ENCODE measurements at regions not wholly inside any gene's neighbourhood (a gene's known extent, or its start where the extent isn't known, plus 50 kb on each side); places are given as distances from the start of the nearest gene placed in this dataset.

- ChIA-PET POLR2A (no interaction called here), CTCF (no interaction called here)
- no peak for DNase-seq (ENCODE audit: low read depth)
- Histone ChIP-seq H3K36me3 (ENCODE audit: control insufficient read depth, insufficient read depth, low read length) (no peaks in the 10 kb centered on the region), H3K4me3 (ENCODE audit: low read depth, low read length) (no peak overlapping the region), H3K27me3 (ENCODE audit: control insufficient read depth, insufficient read depth, low read length) (no peaks in the 10 kb centered on the region)
- no peak for TF ChIP-seq CTCF (IDR thresholded peaks at IDR 0.05; ENCODE audit: insufficient read depth, low read depth, low read length)
Observed at GRCh38 chr9:22954550-22954949, 507.9 kb downstream of the DMRTA1 start.

- DNase-seq (ENCODE audit: low read depth) = no peak
- H3K36me3 ChIP-seq (ENCODE audit: control insufficient read depth, insufficient read depth, low read length) = no peaks in the 10 kb centered on the region
- no peak for TF ChIP-seq CTCF (IDR thresholded peaks at IDR 0.05; ENCODE audit: insufficient read depth, low read depth, low read length)
- no peaks in the 10 kb centered on the region for H3K27me3 ChIP-seq (ENCODE audit: control insufficient read depth, insufficient read depth, low read length)
- POLR2A ChIA-PET = no interaction called here
- CTCF ChIA-PET = no interaction called here
- H3K4me3 ChIP-seq (ENCODE audit: low read depth, low read length) = no peak overlapping the region
Observed at GRCh38 chr9:22954964-22955363, 508.3 kb downstream of the DMRTA1 start.

- H3K27me3 ChIP-seq (ENCODE audit: control insufficient read depth, insufficient read depth, low read length) = no peaks in the 10 kb centered on the region
- no peak overlapping the region for H3K4me3 ChIP-seq (ENCODE audit: low read depth, low read length)
- no peak for DNase-seq (ENCODE audit: low read depth)
- ChIA-PET POLR2A (no interaction called here), CTCF (no interaction called here)
- TF ChIP-seq CTCF (IDR thresholded peaks at IDR 0.05; ENCODE audit: insufficient read depth, low read depth, low read length) = no peak
- H3K36me3 ChIP-seq (ENCODE audit: control insufficient read depth, insufficient read depth, low read length) = no peaks in the 10 kb centered on the region
Observed at GRCh38 chr9:22969350-22969979, 522.8 kb downstream of the DMRTA1 start.

- DNase-seq (ENCODE audit: low read depth) = no peak
- no peak for TF ChIP-seq CTCF (IDR thresholded peaks at IDR 0.05; ENCODE audit: insufficient read depth, low read depth, low read length)
- POLR2A ChIA-PET = no interaction called here
- Histone ChIP-seq H3K27me3 (ENCODE audit: control insufficient read depth, insufficient read depth, low read length) (no peaks in the 10 kb centered on the region), H3K36me3 (ENCODE audit: control insufficient read depth, insufficient read depth, low read length) (no peaks in the 10 kb centered on the region), H3K4me3 (ENCODE audit: low read depth, low read length) (no peak overlapping the region)
- CTCF ChIA-PET = no interaction called here
Observed at GRCh38 chr9:22970434-22970975, 523.9 kb downstream of the DMRTA1 start.

- H3K4me3 ChIP-seq (ENCODE audit: low read depth, low read length) = no peak overlapping the region
- CTCF ChIA-PET = no interaction called here
- POLR2A ChIA-PET = no interaction called here
- no peaks in the 10 kb centered on the region for H3K27me3 ChIP-seq (ENCODE audit: control insufficient read depth, insufficient read depth, low read length)
- no peak for TF ChIP-seq CTCF (IDR thresholded peaks at IDR 0.05; ENCODE audit: insufficient read depth, low read depth, low read length)
- DNase-seq (ENCODE audit: low read depth) = no peak
- H3K36me3 ChIP-seq (ENCODE audit: control insufficient read depth, insufficient read depth, low read length) = no peaks in the 10 kb centered on the region
Observed at GRCh38 chr9:22975951-22976350, 529.3 kb downstream of the DMRTA1 start.
